AG09319 (cell line): ENCODE measurements at regions not wholly inside any gene's neighbourhood (a gene's known extent, or its start where the extent isn't known, plus 50 kb on each side); places are given as distances from the start of the nearest gene placed in this dataset.

ENCODE experiments used
- DNase-seq: peaks from one replicate; pipeline ENCODE4 v3.0.0-alpha.2; 2010; ENCODE audit warnings: low read depth; ENCODE audit errors: extremely low read depth
- TF ChIP-seq, protein P1 (sequence below): IDR thresholded peaks from 2 replicates; pipeline ENCODE4 v1.5.1; 2011; ENCODE audit warnings: low read depth, mild to moderate bottlenecking, inconsistent platforms, low read length, moderate library complexity

GRCh38 chr6:147700436-147701209, 192.1 kb downstream of the SAMD5 start:
- TF ChIP-seq, protein P1, sequence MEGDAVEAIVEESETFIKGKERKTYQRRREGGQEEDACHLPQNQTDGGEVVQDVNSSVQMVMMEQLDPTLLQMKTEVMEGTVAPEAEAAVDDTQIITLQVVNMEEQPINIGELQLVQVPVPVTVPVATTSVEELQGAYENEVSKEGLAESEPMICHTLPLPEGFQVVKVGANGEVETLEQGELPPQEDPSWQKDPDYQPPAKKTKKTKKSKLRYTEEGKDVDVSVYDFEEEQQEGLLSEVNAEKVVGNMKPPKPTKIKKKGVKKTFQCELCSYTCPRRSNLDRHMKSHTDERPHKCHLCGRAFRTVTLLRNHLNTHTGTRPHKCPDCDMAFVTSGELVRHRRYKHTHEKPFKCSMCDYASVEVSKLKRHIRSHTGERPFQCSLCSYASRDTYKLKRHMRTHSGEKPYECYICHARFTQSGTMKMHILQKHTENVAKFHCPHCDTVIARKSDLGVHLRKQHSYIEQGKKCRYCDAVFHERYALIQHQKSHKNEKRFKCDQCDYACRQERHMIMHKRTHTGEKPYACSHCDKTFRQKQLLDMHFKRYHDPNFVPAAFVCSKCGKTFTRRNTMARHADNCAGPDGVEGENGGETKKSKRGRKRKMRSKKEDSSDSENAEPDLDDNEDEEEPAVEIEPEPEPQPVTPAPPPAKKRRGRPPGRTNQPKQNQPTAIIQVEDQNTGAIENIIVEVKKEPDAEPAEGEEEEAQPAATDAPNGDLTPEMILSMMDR, result no peak
- DNase-seq, result no peak

- no peak for DNase-seq
- TF ChIP-seq, protein P1, result no peak
Observed at GRCh38 chr6:147704691-147705090, 196.2 kb downstream of the SAMD5 start.

DNA sequence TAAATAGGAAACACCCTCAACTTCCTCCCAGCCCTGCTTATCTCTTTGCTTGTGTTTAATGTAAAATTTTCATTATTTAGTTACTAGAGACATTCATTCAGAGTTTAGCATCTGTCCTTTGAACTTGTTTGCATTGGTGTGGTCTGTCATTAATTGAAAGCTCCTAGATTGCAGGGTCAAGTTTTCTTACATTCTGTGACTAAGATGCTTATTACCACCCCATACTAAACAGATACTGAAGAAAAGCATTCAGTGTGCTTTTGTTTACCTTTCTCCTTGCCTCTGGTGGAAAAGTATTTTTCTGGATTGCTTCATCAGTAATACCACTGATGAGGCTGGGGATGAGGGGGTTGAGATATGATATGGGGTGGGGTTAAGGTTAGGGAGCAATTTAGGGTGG, 199.0 kb downstream of the SAMD5 start:
- TF ChIP-seq, protein P1, result no peak
- no peak for DNase-seq

GRCh38 chr6:147708170-147708569, 199.7 kb downstream of the SAMD5 start:
- TF ChIP-seq, protein P1, result no peak
- no peak for DNase-seq

GRCh38 chr6:147709396-147710272, 201.1 kb downstream of the SAMD5 start:
- TF ChIP-seq, protein P1, result no peak
- DNase-seq, result no peak

- no peak for DNase-seq
- TF ChIP-seq, protein P1, result no peak
Observed at GRCh38 chr6:147710890-147711289, 202.4 kb downstream of the SAMD5 start.

- DNase-seq, result peak; percentile 50
- TF ChIP-seq, protein P1, result no peak
Observed at GRCh38 chr6:147711476-147711875, 203.0 kb downstream of the SAMD5 start.
